HUES6 (cell line): ENCODE measurements at regions not wholly inside any gene's neighbourhood (a gene's known extent, or its start where the extent isn't known, plus 50 kb on each side); places are given as distances from the start of the nearest gene placed in this dataset.

ENCODE experiments used
- H3K27ac ChIP-seq: 2 replicates; pipeline ENCODE4 v1.7.0; 2013; ENCODE audit warnings: low read depth, mild to moderate bottlenecking, low read length, inconsistent platforms
- H3K27me3 ChIP-seq: 2 replicates; pipeline ENCODE4 v1.6.1; 2013; ENCODE audit warnings: low read length; ENCODE audit not compliant: control insufficient read depth, insufficient read depth
- H3K36me3 ChIP-seq: 2 replicates; pipeline ENCODE4 v1.6.1; 2013; ENCODE audit warnings: low read length; ENCODE audit not compliant: control insufficient read depth, insufficient read depth
- H3K4me1 ChIP-seq: 2 replicates; pipeline ENCODE4 v1.6.1; 2013; ENCODE audit warnings: low read length; ENCODE audit not compliant: control insufficient read depth, insufficient read depth
- H3K4me3 ChIP-seq: 2 replicates; pipeline ENCODE4 v1.5.1; 2013; ENCODE audit warnings: low read depth, low read length
- H3K9ac ChIP-seq: one replicate; pipeline ENCODE4 v1.6.1; 2013; ENCODE audit warnings: mild to moderate bottlenecking, low read length
- H3K9me3 ChIP-seq: 2 replicates; pipeline ENCODE4 v1.6.1; 2013; ENCODE audit warnings: low read depth, low read length; ENCODE audit not compliant: control insufficient read depth, insufficient read depth

DNA sequence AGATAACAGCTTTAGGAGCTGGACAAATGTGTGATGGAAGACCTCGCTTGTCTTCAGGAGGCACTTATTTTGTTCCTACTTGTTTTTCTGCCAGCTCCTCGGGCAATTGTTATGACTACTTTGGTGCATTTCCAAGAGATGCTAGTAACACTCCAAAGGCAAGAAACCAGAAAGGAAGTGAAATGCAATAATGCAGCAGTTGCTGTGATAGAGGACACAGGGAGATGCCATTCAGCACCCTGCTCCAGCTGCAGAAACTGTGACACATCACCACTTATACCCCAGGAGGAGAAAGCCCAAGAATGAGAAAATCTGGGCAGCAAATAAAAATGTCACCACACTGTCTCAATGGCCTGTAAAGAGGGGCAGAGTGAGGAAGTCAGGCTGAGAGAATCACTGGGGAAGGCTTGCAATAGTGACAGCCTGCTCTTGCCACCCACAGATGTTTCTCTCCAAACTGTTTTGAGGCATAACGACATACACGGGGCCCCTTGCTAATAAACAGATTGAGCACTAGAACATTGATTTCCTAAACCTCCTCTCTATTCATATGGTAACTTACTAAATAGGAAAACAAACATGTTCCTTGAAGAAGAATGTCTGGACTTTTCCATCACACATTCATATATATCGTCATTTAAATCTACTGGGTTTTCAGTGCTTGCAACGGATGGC lies 195.5 kb upstream of the PRNP start:
- no peaks in the 10 kb centered on the region for H3K36me3 ChIP-seq
- H3K27ac ChIP-seq = no peak overlapping the region
- 0 out of 2 replicates have a peak, but pooled peaks cover 6% of the 10 kb centered on the region for H3K4me1 ChIP-seq
- no peak overlapping the region for H3K4me3 ChIP-seq
- no peaks in the 10 kb centered on the region for H3K9me3 ChIP-seq
- no peak overlapping the region for H3K9ac ChIP-seq
- H3K27me3 ChIP-seq = no peaks in the 10 kb centered on the region

DNA sequence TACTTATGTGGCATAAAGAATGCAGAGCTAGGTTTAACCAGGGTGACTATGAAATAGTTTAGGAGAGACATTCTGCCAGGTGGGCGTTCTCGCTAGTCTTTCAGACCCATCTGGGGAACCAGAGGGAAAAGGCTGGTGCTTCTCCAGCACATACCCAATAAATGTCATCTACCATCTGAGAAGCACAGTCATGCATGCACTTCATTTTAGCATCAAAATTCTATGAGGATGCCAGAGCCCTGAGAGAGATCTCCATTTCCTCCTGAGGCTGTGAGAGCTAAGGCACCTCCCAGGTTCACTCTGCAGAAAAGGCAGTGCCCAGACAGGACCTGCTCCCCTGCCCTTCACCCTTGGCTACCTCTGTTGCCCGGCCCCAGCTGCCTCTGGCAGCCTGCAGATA lies 196.2 kb upstream of the PRNP start:
- Histone ChIP-seq H3K4me3 (no peak overlapping the region), H3K36me3 (no peaks in the 10 kb centered on the region), H3K27ac (no peak overlapping the region), H3K4me1 (0 out of 2 replicates have a peak, but pooled peaks cover 6% of the 10 kb centered on the region), H3K9me3 (no peaks in the 10 kb centered on the region), H3K9ac (no peak overlapping the region), H3K27me3 (no peaks in the 10 kb centered on the region)

DNA sequence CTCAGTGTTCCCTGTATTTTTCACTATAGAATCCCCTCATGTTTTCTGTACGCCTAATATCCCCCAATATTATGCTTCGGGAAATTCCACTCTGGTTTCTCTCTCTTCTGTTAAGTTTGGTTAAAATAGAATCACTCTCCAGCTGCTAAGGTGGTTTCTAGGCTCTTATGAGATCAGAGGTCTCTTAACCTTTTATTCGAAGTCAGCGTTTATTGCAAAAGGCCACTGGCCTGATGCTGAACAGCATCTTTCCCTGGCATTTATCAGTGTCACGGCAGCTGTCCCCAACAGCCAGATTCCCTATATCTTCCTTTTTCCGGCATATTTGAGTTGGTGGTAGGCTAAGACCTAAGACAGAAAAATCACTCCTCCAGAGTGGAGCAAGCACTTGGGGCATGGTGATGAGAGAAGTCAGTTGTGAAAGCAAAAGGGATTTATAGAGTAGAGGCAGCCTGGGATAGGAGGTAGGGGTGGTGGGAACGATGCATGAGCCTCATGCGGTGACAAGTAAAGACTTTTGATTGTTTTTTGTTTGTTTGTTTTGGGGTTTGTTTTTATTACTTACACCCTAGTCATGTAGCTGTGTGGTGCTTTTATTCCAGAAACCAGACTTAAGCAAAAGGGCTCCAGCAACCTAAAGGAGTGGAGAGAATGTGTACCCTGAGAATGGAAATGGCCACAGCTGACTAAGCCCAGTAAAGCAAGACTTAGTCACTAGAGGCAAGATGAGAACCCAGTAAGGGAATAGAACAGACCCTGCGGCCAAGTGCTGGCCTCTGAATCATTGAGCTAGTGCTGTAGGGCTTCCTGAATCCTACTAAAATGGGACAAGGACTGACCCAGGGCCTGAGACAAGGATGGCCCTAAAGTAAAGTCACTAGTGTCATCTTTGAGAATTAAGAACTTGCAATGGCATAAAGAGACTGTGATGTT lies 197.6 kb upstream of the PRNP start:
- H3K27me3 ChIP-seq = no peaks in the 10 kb centered on the region
- no peak overlapping the region for H3K4me3 ChIP-seq
- peaks cover 9% of the 10 kb centered on the region for H3K4me1 ChIP-seq
- H3K9me3 ChIP-seq = no peaks in the 10 kb centered on the region
- H3K9ac ChIP-seq = no peak overlapping the region
- no peaks in the 10 kb centered on the region for H3K36me3 ChIP-seq
- no peak overlapping the region for H3K27ac ChIP-seq

DNA sequence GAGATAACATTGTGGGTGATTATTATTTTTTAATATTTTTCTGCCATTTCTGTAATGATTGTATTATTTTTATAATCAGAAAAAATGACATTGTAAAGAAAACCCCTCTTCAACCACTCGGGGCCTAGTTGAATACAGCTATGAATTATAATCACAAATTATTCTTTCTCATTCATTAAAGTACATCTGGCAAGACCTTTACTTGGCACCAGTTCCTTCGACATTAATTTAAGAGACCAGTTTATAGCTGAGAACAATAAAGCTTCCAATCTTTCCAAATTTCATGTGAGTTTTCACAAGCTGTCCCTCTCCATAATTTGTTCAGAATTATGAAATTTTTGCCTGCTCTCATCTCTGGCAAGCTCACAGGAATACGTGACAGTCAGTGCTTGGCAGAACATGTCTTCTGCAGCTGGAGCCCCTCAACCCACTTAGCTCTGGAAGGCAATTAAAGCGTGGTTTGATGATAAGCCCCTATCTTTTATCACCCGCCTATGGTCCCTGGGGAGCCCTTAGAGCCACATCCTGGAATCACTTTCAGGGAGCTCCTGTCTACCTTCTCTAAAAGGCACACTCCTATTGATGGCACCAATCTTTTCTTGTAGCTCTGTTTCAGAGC lies 201.8 kb upstream of the PRNP start:
- no peaks in the 10 kb centered on the region for H3K9me3 ChIP-seq
- no peak overlapping the region for H3K9ac ChIP-seq
- peaks cover 14% of the 10 kb centered on the region for H3K4me1 ChIP-seq
- H3K36me3 ChIP-seq = no peaks in the 10 kb centered on the region
- H3K27me3 ChIP-seq = no peaks in the 10 kb centered on the region
- no peak overlapping the region for H3K4me3 ChIP-seq
- H3K27ac ChIP-seq = no peak overlapping the region

DNA sequence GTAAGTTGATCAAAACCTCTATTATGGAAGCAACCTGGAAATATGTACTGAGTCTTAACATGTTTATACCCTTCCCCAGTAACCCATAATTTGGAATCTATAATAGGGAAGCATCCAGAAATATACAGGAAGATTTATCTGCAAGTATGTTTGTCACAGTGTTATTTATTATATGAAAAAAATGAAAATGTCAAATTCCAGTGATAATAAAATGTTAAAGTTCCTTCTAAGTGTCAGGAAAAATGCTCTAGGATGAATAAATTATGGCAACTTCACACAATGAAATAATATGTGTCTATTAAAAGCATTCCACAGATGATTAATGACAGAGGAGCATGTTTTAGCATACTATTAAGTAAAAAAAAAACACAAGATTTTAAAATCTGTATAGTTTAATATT lies 202.3 kb upstream of the PRNP start:
- Histone ChIP-seq H3K9ac (no peak overlapping the region), H3K36me3 (no peaks in the 10 kb centered on the region), H3K27ac (no peak overlapping the region), H3K9me3 (no peaks in the 10 kb centered on the region), H3K4me3 (no peak overlapping the region), H3K4me1 (peaks cover 14% of the 10 kb centered on the region), H3K27me3 (no peaks in the 10 kb centered on the region)

DNA sequence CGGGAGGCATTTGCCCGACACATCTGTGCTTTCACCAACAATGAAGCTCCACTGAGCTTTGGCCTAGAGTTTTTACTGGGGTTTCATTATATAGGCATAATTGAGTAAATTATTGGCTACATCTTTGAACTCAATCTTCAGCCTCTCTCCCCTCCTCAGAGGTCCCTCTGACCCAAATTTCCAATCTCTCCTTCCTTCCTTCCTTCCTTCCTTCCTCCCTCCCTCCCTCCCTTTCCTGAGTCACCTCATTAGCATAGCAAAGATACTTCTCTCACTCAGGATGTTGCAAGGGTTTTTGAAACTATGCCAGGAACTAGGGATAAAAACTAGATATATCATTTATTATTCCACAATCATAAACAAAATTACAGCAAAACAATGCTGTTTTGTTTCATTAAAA lies 202.8 kb upstream of the PRNP start:
- Histone ChIP-seq H3K36me3 (no peaks in the 10 kb centered on the region), H3K27ac (no peak overlapping the region), H3K9me3 (no peaks in the 10 kb centered on the region), H3K27me3 (no peaks in the 10 kb centered on the region), H3K4me1 (peaks cover 14% of the 10 kb centered on the region), H3K4me3 (no peak overlapping the region), H3K9ac (no peak overlapping the region)

DNA sequence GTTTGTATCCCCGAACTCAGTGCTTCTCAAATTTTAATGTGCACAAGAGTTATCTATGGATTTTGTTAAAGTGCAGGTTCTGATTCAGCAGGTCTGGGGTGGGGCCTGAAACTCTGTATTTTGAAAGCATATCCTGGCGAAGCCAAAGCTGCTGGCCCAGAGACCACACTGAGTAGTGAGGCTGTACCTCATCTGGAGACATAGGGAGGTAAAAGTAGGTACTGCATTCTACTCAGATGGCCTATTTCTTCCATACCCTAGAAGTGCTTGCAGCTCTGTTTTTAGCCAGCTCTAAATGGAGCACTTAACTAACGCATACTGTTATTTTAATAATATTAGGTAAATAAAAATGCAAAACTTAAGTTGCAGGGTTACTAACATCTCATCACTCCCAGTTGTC lies 206.2 kb upstream of the PRNP start:
- no peak overlapping the region for H3K9ac ChIP-seq
- H3K4me3 ChIP-seq = no peak overlapping the region
- no peaks in the 10 kb centered on the region for H3K9me3 ChIP-seq
- peaks cover 14% of the 10 kb centered on the region for H3K4me1 ChIP-seq
- no peak overlapping the region for H3K27ac ChIP-seq
- H3K27me3 ChIP-seq = no peaks in the 10 kb centered on the region
- H3K36me3 ChIP-seq = no peaks in the 10 kb centered on the region

DNA sequence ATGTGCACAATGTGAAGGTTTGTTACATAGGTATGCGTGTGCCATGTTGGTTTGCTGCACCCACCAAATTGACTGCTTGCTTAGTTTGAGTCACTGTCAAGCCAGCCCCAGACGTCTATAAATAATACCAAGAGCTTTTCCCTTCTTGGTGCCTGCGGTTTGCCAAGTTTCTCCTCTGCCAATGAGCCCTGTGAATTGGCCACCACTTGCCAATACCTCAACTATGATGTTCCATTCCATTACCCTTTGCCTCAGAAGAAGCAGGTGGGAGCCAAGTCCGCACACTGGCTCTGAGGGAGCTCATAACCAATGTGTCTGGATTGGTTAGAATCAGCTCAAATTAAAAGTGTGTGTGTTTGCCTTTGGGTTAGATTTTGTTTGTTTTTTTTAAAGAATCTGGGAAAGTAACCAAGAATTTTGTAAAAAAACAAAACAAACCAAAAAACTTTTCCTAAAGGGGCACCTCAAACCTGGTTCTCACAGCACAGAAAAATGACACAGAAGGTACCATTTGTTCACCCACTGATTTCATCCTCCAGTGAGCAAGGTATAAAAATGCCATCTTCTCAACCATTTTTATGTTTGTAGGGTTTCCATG lies 209.3 kb upstream of the PRNP start:
- H3K27ac ChIP-seq = no peak overlapping the region
- H3K27me3 ChIP-seq = no peaks in the 10 kb centered on the region
- no peaks in the 10 kb centered on the region for H3K36me3 ChIP-seq
- no peak overlapping the region for H3K9ac ChIP-seq
- peaks cover 7% of the 10 kb centered on the region for H3K4me1 ChIP-seq
- no peak overlapping the region for H3K4me3 ChIP-seq
- H3K9me3 ChIP-seq = no peaks in the 10 kb centered on the region

DNA sequence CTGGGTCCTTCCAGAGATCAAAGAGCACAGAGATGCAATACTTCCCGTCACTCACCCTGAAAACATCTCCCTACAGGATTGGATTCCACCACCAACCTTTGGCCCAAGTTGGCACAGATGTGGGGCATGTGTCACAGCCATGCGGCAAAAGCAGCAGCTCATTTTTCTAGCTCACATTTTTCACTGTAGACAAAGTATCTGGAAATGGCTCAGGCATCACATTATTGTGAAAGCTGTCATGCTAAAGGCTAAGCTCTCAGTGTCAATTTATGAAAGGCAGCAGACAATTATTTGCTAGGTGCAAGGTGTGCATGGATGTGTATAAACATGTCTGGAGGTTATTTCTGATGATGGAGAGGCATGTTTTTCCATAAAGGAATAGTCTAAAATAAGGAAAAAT lies 213.3 kb upstream of the PRNP start:
- no peaks in the 10 kb centered on the region for H3K27me3 ChIP-seq
- H3K4me1 ChIP-seq = no peaks in the 10 kb centered on the region
- no peak overlapping the region for H3K4me3 ChIP-seq
- no peak overlapping the region for H3K27ac ChIP-seq
- H3K36me3 ChIP-seq = no peaks in the 10 kb centered on the region
- H3K9ac ChIP-seq = no peak overlapping the region
- H3K9me3 ChIP-seq = no peaks in the 10 kb centered on the region

DNA sequence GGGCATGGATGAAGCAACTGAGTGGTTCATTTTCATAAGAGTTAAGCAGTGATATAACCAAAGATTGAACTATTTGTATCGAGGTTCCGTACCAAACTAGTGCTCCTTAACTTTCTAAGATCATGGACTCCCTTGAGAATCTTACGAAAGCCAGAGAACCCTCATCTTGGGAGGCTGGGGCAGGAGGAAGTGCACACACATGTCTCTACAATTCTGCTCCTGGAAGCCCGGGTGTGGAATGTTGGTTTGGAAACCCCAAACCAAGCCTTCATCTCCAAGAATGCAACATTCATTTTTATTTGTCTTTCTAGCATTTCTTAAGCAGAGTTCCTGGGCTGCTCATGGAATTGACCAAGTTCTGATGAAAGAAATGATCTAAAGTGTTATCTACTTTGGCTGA lies 215.0 kb upstream of the PRNP start:
- no peak overlapping the region for H3K9ac ChIP-seq
- no peaks in the 10 kb centered on the region for H3K9me3 ChIP-seq
- H3K36me3 ChIP-seq = no peaks in the 10 kb centered on the region
- no peaks in the 10 kb centered on the region for H3K27me3 ChIP-seq
- H3K4me1 ChIP-seq = no peaks in the 10 kb centered on the region
- no peak overlapping the region for H3K4me3 ChIP-seq
- H3K27ac ChIP-seq = no peak overlapping the region

DNA sequence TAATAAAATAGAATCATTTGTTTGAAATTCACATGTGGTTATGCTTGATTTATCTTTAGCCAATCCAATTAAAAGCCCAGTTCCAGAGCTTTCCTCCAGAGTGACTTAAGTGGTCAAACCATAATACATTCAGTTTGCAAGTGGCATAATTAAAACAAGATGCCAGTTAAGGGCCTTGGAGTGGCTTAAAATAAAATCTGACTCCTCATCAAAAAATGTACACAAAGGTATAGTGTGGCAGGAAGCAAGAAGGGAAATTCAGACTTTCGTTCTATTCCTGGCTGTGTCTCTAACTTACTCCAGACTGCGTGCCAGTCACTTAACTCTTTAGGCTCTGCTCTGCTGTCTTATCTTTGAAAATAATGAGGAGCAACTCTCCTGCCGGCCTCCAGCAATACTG lies 215.9 kb upstream of the PRNP start:
- Histone ChIP-seq H3K4me3 (no peak overlapping the region), H3K27me3 (no peaks in the 10 kb centered on the region), H3K9me3 (no peaks in the 10 kb centered on the region), H3K4me1 (no peaks in the 10 kb centered on the region), H3K27ac (no peak overlapping the region), H3K36me3 (no peaks in the 10 kb centered on the region), H3K9ac (no peak overlapping the region)
